ENCODE measurements at regions not wholly inside any gene's neighbourhood (a gene's known extent, or its start where the extent isn't known, plus 50 kb on each side); places are given as distances from the start of the nearest gene placed in this dataset.

- TF ChIP-seq CTCF (IDR thresholded peaks at IDR 0.05): no peak
- TF ChIP-seq POLR2A (IDR thresholded peaks at IDR 0.05): no peak
- no peak for TF ChIP-seq POLR2AphosphoS5 (IDR thresholded peaks at IDR 0.05; ENCODE audit: insufficient read depth in 1 of 2, low read depth in 1 of 2)
Measured at GRCh38 chr1:42014823-42015222, 96.1 kb upstream of the HIVEP3 start.
